Mucosa of descending colon (tissue), 3 donors: ENCODE measurements at regions not wholly inside any gene's neighbourhood (a gene's known extent, or its start where the extent isn't known, plus 50 kb on each side); places are given as distances from the start of the nearest gene placed in this dataset.

Source experiments
- ATAC-seq: fragments of 200-7000 bp; cut with Tn5 transposase; one replicate; pipeline ENCODE4 v1.9.1; 2020; ENCODE audit warnings: mild to moderate bottlenecking, moderate library complexity
- DNase-seq, 3 donors: peaks; one replicate each; pipeline ENCODE4 v3.0.0-alpha.2; 2020
- H3K36me3 ChIP-seq: fragments of 200-600 bp; one replicate; pipeline ENCODE4 v1.8.0; 2021; ENCODE audit warnings: low read depth, mild to moderate bottlenecking
- H3K4me1 ChIP-seq: fragments of 200-600 bp; one replicate; pipeline ENCODE4 v1.8.0; 2021; ENCODE audit warnings: low read depth, mild to moderate bottlenecking
- H3K4me3 ChIP-seq: fragments of 200-600 bp; one replicate; pipeline ENCODE4 v1.8.0; 2021; ENCODE audit warnings: mild to moderate bottlenecking
- H3K9me3 ChIP-seq: fragments of 200-600 bp; one replicate; pipeline ENCODE4 v1.8.0; 2021; ENCODE audit warnings: mild to moderate bottlenecking
- CTCF ChIP-seq: fragments of 200-600 bp; IDR thresholded peaks from one replicate; pipeline ENCODE4 v1.8.0; 2022; ENCODE audit warnings: antibody characterized with exemption, mild to moderate bottlenecking
- intact Hi-C, 2 donors: fragments of 100-400 bp; cut with DNase I in 1 of 2; cut with micrococcal nuclease in 1 of 2; formaldehyde crosslinking; loops; one replicate each; pipeline versions ENCODE4 v1.11.0 to v1.11.1; 2022; cut with DNase I, micrococcal nuclease
- donor health status: DM: no; HTN: no; CAD: no; lungs with moderate emphysema.
- donor health status: DM: no; HTN: no; CAD: no.
- donor health status: DM: no; HTN: yes; CAD: no.

- DNase-seq (no peak), ATAC-seq (no peak)
- Histone ChIP-seq H3K4me1 (no peaks in the 10 kb centered on the region), H3K36me3 (no peaks in the 10 kb centered on the region), H3K9me3 (no peaks in the 10 kb centered on the region), H3K4me3 (no peak overlapping the region)
- intact Hi-C loops: no loop called here
- TF ChIP-seq CTCF: no peak
Observed at GRCh38 chr1:98216304-98216703, 295.5 kb upstream of the DPYD start.

- Histone ChIP-seq H3K4me3 (no peak overlapping the region), H3K36me3 (no peaks in the 10 kb centered on the region), H3K4me1 (no peaks in the 10 kb centered on the region), H3K9me3 (no peaks in the 10 kb centered on the region)
- TF ChIP-seq CTCF: no peak
- ATAC-seq (no peak), DNase-seq (no peak)
- intact Hi-C loops: no loop called here
Observed at GRCh38 chr1:98211271-98211845, 290.5 kb upstream of the DPYD start.

- ATAC-seq: no peak
- Histone ChIP-seq H3K9me3 (no peaks in the 10 kb centered on the region), H3K4me1 (no peaks in the 10 kb centered on the region), H3K36me3 (no peaks in the 10 kb centered on the region), H3K4me3 (no peak overlapping the region)
- no peak for TF ChIP-seq CTCF
- DNase-seq: no peak
- intact Hi-C loops: no loop called here
Observed at GRCh38 chr1:98210563-98210962, 289.7 kb upstream of the DPYD start.

- no peak for ATAC-seq
Observed at GRCh38 chr1:98210064-98210463, 289.2 kb upstream of the DPYD start.

GRCh38 chr1:98205291-98206017 lies 284.6 kb upstream of the DPYD start:
- no peak for TF ChIP-seq CTCF
- Histone ChIP-seq H3K9me3 (no peaks in the 10 kb centered on the region), H3K4me3 (no peak overlapping the region), H3K36me3 (no peaks in the 10 kb centered on the region), H3K4me1 (no peaks in the 10 kb centered on the region)
- DNase-seq (no peak), ATAC-seq (no peak)
- intact Hi-C loops: no loop called here

More at GRCh38 chr1:98210064-98210463, 289.2 kb upstream of the DPYD start:
- no peak for DNase-seq
- no peak for TF ChIP-seq CTCF
- H3K36me3 ChIP-seq: no peaks in the 10 kb centered on the region
- H3K9me3 ChIP-seq: no peaks in the 10 kb centered on the region
- intact Hi-C loops: no loop called here
- no peaks in the 10 kb centered on the region for H3K4me1 ChIP-seq
- no peak overlapping the region for H3K4me3 ChIP-seq
